Stimulated activated CD8-positive, alpha-beta memory T cell treated with anti-CD3 and anti-CD28 coated beads, Interleukin-15, amount 100 ng/mL, for 48 hours (primary cell): ENCODE measurements at regions not wholly inside any gene's neighbourhood (a gene's known extent, or its start where the extent isn't known, plus 50 kb on each side); places are given as distances from the start of the nearest gene placed in this dataset.
"Not testable (repeated sequence)": the region's sequence is repeated elsewhere in the genome, so short reads cannot be mapped to it uniquely, and the experiment has no call there.

Experiments used
- DNase-seq, 2 donors: peaks; one replicate each; pipeline ENCODE4 v3.0.0-alpha.2; 2020; ENCODE audit warnings: low read depth in 2 of 2

DNA sequence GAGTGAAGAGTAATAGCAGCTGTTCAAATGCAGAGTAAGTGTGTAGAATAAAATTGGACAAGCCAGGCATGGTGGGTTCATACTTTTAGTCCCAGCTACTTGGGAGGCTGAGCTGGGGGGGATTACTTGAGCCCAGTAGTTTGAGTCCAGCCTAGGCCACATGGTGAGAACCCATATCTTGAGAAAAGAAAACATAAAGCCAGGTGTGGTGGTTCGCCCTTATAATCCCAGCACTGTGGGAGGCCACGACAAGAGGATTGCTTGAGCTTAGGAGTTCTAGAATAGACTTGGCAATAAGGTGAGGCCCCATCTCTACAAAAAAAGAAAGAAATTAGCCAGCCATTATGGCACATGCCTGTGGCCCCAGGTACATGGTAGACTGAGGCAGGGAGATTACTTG is 1241.1 kb downstream of the UQCRFS1 start:
- no peak for DNase-seq

DNA sequence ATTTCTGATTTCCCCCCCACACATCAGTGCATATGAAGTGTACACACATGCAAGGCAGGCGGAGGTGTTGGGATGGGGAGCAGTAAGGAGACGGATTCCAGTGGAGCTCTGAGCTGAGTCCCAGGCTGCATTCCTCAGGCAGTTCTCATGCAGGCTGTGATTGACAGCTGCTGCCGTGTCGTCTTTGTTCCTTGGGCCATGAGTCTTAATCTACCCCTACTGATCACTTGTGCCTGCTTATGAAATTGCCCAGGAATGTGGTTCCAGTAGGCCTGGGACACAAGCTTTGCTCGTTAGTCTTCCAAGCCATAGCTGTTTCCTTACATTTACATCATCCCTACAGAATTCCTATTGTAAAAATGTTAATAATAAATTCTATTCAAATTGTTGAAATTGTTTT is 1241.9 kb downstream of the UQCRFS1 start:
- no peak for DNase-seq

DNA sequence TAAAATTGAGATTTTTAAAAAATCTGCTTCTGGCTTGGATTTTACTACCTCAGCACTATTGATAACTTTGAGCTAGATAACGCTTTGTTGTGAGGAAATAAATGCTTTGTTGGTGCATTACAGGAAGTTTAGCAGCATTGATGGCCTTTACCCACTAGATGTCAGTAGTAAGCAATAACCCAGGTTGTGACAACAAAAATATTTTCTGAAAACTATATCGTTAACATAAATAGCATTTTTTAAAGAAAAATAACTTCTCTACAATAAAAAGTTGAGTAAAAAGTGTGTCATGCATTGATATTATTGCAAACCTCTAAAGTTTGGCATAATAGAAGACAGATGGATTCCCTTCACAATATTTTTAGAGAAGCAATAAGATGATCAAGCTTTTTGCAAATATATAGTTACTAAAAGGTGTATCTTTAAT is 1246.5 kb downstream of the UQCRFS1 start:
- DNase-seq: no peak

DNA sequence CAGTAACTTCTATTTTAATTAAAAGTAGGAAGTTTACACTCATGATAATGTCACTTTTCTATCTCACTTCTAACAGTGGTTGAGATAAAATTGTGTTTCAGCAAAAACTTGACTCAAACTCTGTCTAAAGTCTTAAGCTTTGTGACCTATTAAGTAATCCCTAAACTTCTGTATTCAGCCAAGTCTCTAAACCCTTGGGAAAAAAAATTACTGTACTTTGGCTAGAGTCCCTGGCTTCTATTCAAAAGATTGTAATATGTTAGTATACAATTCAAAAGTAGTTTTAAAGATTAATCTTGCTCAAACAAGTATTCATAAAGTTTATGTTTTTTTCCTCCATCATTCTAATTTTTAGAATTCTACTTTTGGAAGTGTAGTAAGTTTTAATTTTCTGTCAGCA is 1248.8 kb downstream of the UQCRFS1 start:
- DNase-seq: no peak

GRCh38 chr19:27962264-27962663 is 1250.7 kb downstream of the UQCRFS1 start:
- DNase-seq: no peak

GRCh38 chr19:27955485-27956480 is 1257.2 kb downstream of the UQCRFS1 start:
- DNase-seq: no peak

GRCh38 chr19:27942607-27943006 is 1270.3 kb downstream of the UQCRFS1 start:
- DNase-seq: not testable (repeated sequence)

DNA sequence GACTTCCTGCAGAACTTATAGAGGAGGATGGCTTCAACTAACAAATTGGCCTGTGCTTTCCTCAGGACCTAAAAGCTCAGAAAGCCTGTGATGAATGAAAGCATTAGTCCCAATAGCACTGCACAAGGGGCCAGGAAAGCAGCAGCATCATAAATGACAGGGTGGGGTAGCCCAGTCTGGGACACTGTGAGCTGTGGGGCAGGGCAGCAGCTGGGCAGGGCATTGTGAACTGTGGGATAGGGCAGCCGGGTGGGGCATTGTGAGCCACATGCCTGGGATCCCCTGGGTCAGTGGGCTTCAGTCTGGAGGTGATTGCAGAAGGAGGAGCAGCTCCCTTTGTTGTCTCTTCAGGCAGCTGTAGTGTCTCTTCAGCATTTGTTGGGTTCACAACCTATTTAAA is 1276.8 kb downstream of the UQCRFS1 start:
- DNase-seq: no peak

- no peak for DNase-seq
Observed at GRCh38 chr19:27935669-27936068, 1277.3 kb downstream of the UQCRFS1 start.

- DNase-seq: no peak
Observed at GRCh38 chr19:27929399-27929798, 1283.6 kb downstream of the UQCRFS1 start.

DNA sequence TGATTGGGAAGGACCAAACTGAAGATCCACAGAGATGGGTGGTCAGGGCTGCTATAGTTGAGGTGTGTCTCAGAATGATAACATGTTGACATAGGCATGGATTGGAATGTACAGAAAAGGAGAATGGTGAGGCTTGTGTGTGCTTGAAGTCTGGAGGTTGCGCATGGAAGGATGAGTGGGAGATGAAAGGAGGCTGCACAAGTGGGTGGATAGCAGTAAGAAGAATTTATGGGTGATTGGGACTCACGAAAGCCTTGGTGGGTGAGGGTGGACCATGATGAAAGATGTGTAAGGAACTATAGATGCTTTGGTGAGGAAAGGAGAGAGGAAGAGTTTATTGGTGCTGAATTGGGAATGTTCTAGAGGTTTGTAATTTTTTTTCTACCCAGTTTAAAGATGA is 1287.7 kb downstream of the UQCRFS1 start:
- DNase-seq: no peak

GRCh38 chr19:27922970-27923369 is 1290.0 kb downstream of the UQCRFS1 start:
- no peak for DNase-seq

DNA sequence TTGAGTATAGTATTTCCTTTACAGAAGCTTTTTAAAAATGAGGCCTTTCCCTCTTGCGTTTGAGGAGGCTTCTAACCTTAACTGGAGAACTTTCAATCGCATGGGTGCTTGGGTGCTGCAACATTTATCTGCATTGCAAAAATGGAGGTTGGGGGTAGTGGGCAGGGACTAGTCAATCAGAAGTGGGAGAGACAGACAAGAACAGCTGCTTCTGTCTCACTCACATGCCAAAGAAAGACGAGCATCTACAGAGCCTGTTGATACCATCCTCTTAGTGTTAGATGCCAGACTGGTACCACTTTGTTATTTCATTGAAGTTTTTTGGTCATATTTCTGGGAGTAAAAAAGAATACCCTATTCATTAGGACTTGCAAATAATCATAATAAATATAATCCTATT is 1292.2 kb downstream of the UQCRFS1 start:
- no peak for DNase-seq

DNA sequence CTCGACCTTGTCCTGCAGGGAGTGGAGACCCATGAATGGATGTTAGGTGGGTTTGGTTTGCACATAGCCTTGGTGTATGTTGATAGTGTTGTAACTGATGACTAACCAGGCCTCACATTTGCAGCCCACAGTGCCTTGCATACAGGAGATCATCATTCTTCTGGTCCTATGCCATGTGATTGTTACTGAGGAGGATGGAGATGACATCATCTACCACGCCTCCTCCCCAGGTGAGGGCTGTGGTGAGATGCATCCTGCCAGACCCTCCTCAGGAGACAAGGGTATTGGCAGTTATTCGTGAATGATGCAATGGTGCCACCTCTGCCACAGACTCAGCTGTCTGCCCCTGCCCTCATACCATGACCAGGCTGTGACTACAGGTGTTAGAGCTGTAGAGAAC is 1294.1 kb downstream of the UQCRFS1 start:
- DNase-seq: no peak

- no peak for DNase-seq
Observed at GRCh38 chr19:27911122-27911898, 1301.6 kb downstream of the UQCRFS1 start.

DNA sequence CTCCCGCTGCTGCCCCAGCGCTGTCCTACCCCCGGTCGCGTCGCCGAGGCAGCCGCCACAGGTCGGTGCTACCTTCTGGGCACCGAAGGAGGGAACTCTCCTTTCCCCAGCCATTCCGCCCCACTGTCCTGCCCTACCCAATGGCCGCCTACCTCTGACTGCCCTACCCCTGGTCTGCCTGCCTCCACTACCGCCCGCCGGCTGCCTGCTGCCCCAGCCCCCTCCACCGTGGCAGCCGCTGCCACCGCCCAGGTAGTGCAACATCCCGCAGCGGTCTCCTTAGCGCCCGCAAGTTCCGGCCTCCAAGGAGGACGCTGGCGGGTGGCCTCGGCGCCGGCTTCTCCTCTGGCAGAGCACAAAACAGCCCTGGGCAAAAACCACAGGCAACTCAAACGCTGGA is 1303.1 kb downstream of the UQCRFS1 start:
- DNase-seq: no peak

GRCh38 chr19:27909185-27909840 is 1303.6 kb downstream of the UQCRFS1 start:
- no peak for DNase-seq

DNA sequence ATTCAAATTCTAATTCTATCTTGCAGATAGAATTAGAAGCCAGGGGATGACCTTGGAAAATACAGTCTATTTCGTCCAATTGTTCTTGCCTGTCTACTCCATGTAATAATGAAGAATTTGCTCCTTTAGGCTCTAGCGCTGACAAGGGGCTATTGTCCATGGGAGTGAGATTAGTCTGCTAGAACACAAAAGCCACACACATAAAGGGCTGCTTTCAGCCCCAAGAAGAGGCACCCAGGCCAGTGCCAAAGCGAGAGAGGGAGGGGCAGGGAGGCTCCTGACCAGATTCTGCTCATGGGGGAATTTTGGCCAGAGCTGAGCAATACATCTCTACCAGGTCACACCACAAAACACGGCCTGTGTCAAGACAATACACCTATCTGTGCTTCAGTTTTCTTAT is 1306.9 kb downstream of the UQCRFS1 start:
- DNase-seq: no peak

GRCh38 chr19:27905074-27905473 is 1307.9 kb downstream of the UQCRFS1 start:
- no peak for DNase-seq

DNA sequence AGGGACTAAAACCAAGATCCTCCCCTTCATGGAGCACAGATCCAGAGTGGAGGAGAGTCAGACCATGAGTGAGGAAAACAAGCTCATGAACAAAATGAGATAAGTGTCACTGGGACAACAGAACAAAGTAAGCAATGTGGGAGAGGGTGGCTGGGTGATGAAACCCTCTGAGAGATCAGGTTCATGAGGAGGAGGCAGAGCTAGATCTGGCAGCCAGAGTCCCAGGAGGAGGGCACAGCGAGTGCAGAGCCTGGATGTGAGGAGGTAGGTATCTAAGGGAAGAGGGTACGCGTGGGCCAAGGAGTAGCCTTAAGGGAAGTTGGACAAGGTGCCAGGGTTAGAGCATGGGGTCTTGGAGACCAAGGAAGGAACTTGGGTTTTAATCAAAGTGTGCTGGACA is 1311.9 kb downstream of the UQCRFS1 start:
- DNase-seq: no peak

- DNase-seq: no peak
Observed at GRCh38 chr19:27896091-27896490, 1316.9 kb downstream of the UQCRFS1 start.
